Endothelial cell of umbilical vein (primary cell): ENCODE measurements at regions not wholly inside any gene's neighbourhood (a gene's known extent, or its start where the extent isn't known, plus 50 kb on each side); places are given as distances from the start of the nearest gene placed in this dataset.

Experiments used
- BruUV-seq: library from RNA; stranded (reverse); fragments of 400-500 nt; replicated peaks from 2 replicates; lab custom pipeline; 2021; lab: Mats Ljungman, UMichigan
- CTCF ChIA-PET: fragments of 300-600, 350-600 bp; sonication (Branson Sonifier 250); formaldehyde crosslinking; loops from one replicate; lab custom pipeline; 2021; ENCODE audit warnings: antibody characterized with exemption, inconsistent platforms; lab: Charles Lee
- POLR2A ChIA-PET: fragments of 300-600, 350-600 bp; sonication (Branson Sonifier 250); formaldehyde crosslinking; loops from one replicate; lab custom pipeline; 2021; ENCODE audit warnings: antibody characterized with exemption, inconsistent platforms; lab: Charles Lee
- DNase-seq: peaks from one replicate; pipeline ENCODE4 v3.0.0-alpha.2; 2011; ENCODE audit warnings: low read depth, low spot score
- FAIRE-seq: peaks from 2 replicates; lab custom pipeline; 2011; peaks lifted over from hg19 to GRCh38; lab: Jason Lieb, UNC
- H2AFZ ChIP-seq: 2 replicates; pipeline ENCODE4 v1.6.0; 2012; ENCODE audit warnings: low read depth, low read length, control low read depth, inconsistent platforms
- H3K27ac ChIP-seq: 2 replicates; pipeline ENCODE4 v1.5.1; 2011; ENCODE audit warnings: low read depth, mild to moderate bottlenecking, control low read depth, low read length, moderate library complexity; ENCODE audit not compliant: insufficient read depth
- H3K27me3 ChIP-seq, 2 experiments: 2 replicates each; pipeline versions ENCODE4 v1.6.0 to v1.6.1; 2011; ENCODE audit warnings: low read length in 2 of 2, mixed read lengths in 1 of 2; ENCODE audit not compliant: control insufficient read depth in 2 of 2, insufficient read depth in 2 of 2
- H3K36me3 ChIP-seq, 2 experiments: 2 replicates in 1 of 2; 3 replicates in 1 of 2; pipeline ENCODE4 v1.5.1; 2011; ENCODE audit warnings: low read length in 2 of 2, mild to moderate bottlenecking in 1 of 2, moderate library complexity in 1 of 2; ENCODE audit not compliant: control insufficient read depth in 2 of 2, insufficient read depth in 2 of 2; ENCODE audit errors: extremely low read depth in 1 of 2
- H3K4me1 ChIP-seq: 3 replicates; pipeline ENCODE4 v1.5.1; 2011; ENCODE audit warnings: mild to moderate bottlenecking, low read length; ENCODE audit not compliant: control insufficient read depth, insufficient read depth; ENCODE audit errors: extremely low read depth
- H3K4me2 ChIP-seq: 2 replicates; pipeline ENCODE4 v1.6.1; 2011; ENCODE audit warnings: low read length, control low read depth, mixed read lengths; ENCODE audit not compliant: insufficient read depth
- H3K4me3 ChIP-seq, 3 experiments: fragments of 200-600 bp in 1 of 3; sonication (generic), shearing (Covaris generic) in 1 of 3; replicated peaks in 1 of 3; 2 replicates each; pipeline ENCODE4 v1.5.1; 2011 to 2016; ENCODE audit warnings: control low read depth in 3 of 3, low read length in 3 of 3, mild to moderate bottlenecking in 2 of 3, inconsistent platforms in 1 of 3, low read depth in 1 of 3, moderate library complexity in 1 of 3; ENCODE audit not compliant: insufficient read depth in 1 of 3
- H3K79me2 ChIP-seq: 2 replicates; pipeline ENCODE4 v1.6.0; 2012; ENCODE audit warnings: low read length, inconsistent platforms; ENCODE audit not compliant: control insufficient read depth, insufficient read depth
- H3K9ac ChIP-seq: replicated peaks from 2 replicates; pipeline ENCODE3; 2011; ENCODE audit warnings: low read length, control low read depth; ENCODE audit not compliant: insufficient read depth; ENCODE audit errors: extremely low read depth
- H3K9me1 ChIP-seq: replicated peaks from 3 replicates; pipeline ENCODE4 v1.6.0; 2011; ENCODE audit warnings: mild to moderate bottlenecking, low read length; ENCODE audit not compliant: control insufficient read depth, insufficient read depth; ENCODE audit errors: extremely low read depth
- H3K9me3 ChIP-seq: replicated peaks from 2 replicates; pipeline ENCODE4 v1.5.1; 2012; ENCODE audit warnings: low read length, inconsistent platforms; ENCODE audit not compliant: control insufficient read depth, insufficient read depth
- H4K20me1 ChIP-seq: replicated peaks from 2 replicates; pipeline ENCODE3; 2011; ENCODE audit warnings: mild to moderate bottlenecking, low read length; ENCODE audit not compliant: control insufficient read depth, insufficient read depth; ENCODE audit errors: extremely low read depth
- CTCF ChIP-seq, 2 donors: IDR thresholded peaks; 1 replicate in 1 of 2; 2 replicates in 1 of 2; pipeline ENCODE4 v1.5.1; 2011; ENCODE audit warnings: low read length in 2 of 2, mild to moderate bottlenecking in 2 of 2, moderate library complexity in 2 of 2, control low read depth in 1 of 2, inconsistent platforms in 1 of 2, low read depth in 1 of 2; ENCODE audit not compliant: insufficient read depth in 1 of 2; ENCODE audit errors: extremely low read depth in 1 of 2
- EZH2 ChIP-seq: IDR thresholded peaks from 2 replicates; pipeline ENCODE4 v1.6.1; 2012; ENCODE audit warnings: borderline replicate concordance, low read depth, mild to moderate bottlenecking, moderate library complexity, low read length, inconsistent platforms; ENCODE audit not compliant: severe bottlenecking
- FOS ChIP-seq: IDR thresholded peaks from 2 replicates; pipeline ENCODE4 v1.6.1; 2011; ENCODE audit warnings: mild to moderate bottlenecking, low read length, moderate library complexity, borderline replicate concordance; ENCODE audit not compliant: insufficient read depth
- GATA2 ChIP-seq: IDR thresholded peaks from 2 replicates; pipeline ENCODE4 v1.7.0; 2011; ENCODE audit warnings: low read depth, mild to moderate bottlenecking, moderate library complexity, mixed read lengths, low read length; ENCODE audit not compliant: insufficient read length, insufficient read depth
- JUN ChIP-seq: IDR thresholded peaks from 2 replicates; pipeline ENCODE4 v1.6.1; 2011; ENCODE audit warnings: borderline replicate concordance, low read depth; ENCODE audit not compliant: insufficient read length, insufficient read depth
- MAX ChIP-seq: IDR thresholded peaks from 2 replicates; pipeline ENCODE4 v1.6.1; 2011; ENCODE audit not compliant: insufficient read depth, insufficient read length
- MYC ChIP-seq: IDR thresholded peaks from one replicate; pipeline ENCODE4 v1.6.1; 2011; ENCODE audit warnings: mild to moderate bottlenecking, low read depth, low read length
- POLR2A ChIP-seq: IDR thresholded peaks from 2 replicates; pipeline ENCODE4 v1.6.1; 2012; ENCODE audit warnings: low read depth, mild to moderate bottlenecking, control low read depth, low read length
- POLR2AphosphoS5 ChIP-seq: IDR thresholded peaks from 2 replicates; pipeline ENCODE4 v1.6.1; 2012; ENCODE audit warnings: low read depth, mild to moderate bottlenecking, control low read depth, low read length, moderate library complexity; ENCODE audit not compliant: insufficient read depth
- dilution Hi-C: fragments of 300-500 bp; cut with MboI; formaldehyde crosslinking; loops from one replicate; pipeline ENCODE4 v1.15.0; 2019; ENCODE audit warnings: low sequenced_read_pairs; ENCODE audit not compliant: extremely low pct_ligation_motif_present
- intact Hi-C: fragments of 100-400 bp; cut with micrococcal nuclease; formaldehyde crosslinking; loops from one replicate; pipeline ENCODE4 v1.10.0; 2022

DNA sequence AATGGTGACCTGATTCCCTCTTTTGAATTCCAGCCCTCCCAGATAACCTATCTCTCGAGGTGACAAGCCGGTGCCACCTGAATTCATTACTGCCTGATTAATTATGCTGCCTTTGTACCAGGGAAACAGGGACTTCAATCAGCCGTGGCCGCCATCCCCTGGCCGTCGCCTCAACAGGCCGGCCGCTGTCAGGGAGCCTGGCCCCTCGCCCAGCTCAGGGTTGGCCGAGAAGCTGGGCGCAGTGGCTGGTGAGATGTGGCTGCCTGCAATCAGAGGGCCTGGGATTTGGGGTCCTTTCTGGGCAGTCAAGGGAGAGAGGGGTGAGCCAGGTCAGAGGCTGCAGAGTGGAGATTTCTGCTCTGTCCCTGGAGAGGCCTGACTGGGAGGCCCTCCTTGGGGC, 91.2 kb downstream of the KCTD15 start:
- Histone ChIP-seq H3K9ac (no peak overlapping the region), H4K20me1 (no peaks in the 10 kb centered on the region), H2AFZ (no peak overlapping the region), H3K27ac (no peak overlapping the region), H3K9me1 (no peaks in the 10 kb centered on the region), H3K9me3 (no peaks in the 10 kb centered on the region), H3K4me3 (no peak overlapping the region), H3K4me1 (peaks cover 18% of the 10 kb centered on the region), H3K36me3 (no peaks in the 10 kb centered on the region), H3K27me3 (no peaks in the 10 kb centered on the region), H3K4me2 (no peak overlapping the region), H3K79me2 (no peaks in the 10 kb centered on the region)
- no TSS peak for BruUV-seq
- CTCF ChIA-PET, result interaction anchor here (1.0 to 1.2 kb wide), 2 partner anchors 19 to 90 kb away, joined by 3 read pairs; no protein-coding TSS in a partner anchor
- intact Hi-C loops (loop anchor here (10.0 kb wide), 1 partner anchor 513 kb away; the partner anchor contains the start of gene CEBPG), dilution Hi-C loops (no loop called here)
- DNase-seq, result no peak
- POLR2A ChIA-PET, result no interaction called here
- TF ChIP-seq MYC, result no peak
- TF ChIP-seq MAX, result no peak
- no peak for TF ChIP-seq JUN
- TF ChIP-seq GATA2, result no peak
- TF ChIP-seq EZH2, result no peak
- TF ChIP-seq CTCF (IDR thresholded peaks at IDR 0.05; ENCODE audit: extremely low read depth in 1 of 2, insufficient read depth in 1 of 2, low read depth in 1 of 2, low read length in 2 of 2), result no peak
- no peak for TF ChIP-seq POLR2AphosphoS5
- TF ChIP-seq POLR2A, result no peak
- TF ChIP-seq FOS, result no peak
- no peak for FAIRE-seq
